ENCODE measurements at regions not wholly inside any gene's neighbourhood (a gene's known extent, or its start where the extent isn't known, plus 50 kb on each side); places are given as distances from the start of the nearest gene placed in this dataset.

DNA sequence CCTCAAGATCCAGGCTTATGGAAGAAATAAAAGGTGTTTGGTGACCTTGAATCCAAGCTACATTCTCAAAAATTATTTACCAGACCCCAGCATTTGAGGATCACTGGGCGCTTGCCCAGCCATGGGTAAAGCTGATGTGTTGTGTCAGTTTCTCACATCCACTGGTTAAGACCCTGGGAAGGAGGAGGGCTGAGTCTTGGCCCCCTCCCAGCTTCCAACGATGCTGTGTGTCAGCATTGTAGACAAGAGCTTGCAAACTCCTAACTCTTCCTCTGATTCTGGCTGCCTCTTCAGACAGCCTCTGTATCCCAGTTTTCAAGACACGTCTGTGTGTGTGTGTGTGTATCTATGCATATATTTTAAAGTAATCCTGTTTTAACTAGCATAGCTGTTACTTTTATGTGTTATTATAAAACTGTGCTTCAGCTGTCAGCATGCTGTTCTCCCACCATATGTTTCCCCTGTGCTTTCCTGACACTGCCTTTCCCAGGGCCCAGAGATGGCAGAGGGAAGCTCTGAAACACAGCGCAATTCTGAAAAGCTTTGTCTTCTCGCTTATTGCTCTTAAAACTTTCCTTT is 157.3 kb upstream of the LRRN1 start:
- Mint-ChIP-seq H3K27ac (no peak overlapping the region), H3K4me3 (no peak overlapping the region), H3K4me1 (peaks cover 4% of the 10 kb centered on the region), H3K27me3 (ENCODE audit: low read depth) (no peaks in the 10 kb centered on the region), H3K9me3 (no peaks in the 10 kb centered on the region), H3K36me3 (ENCODE audit: low read depth) (no peaks in the 10 kb centered on the region)
- TF ChIP-seq, protein P1, sequence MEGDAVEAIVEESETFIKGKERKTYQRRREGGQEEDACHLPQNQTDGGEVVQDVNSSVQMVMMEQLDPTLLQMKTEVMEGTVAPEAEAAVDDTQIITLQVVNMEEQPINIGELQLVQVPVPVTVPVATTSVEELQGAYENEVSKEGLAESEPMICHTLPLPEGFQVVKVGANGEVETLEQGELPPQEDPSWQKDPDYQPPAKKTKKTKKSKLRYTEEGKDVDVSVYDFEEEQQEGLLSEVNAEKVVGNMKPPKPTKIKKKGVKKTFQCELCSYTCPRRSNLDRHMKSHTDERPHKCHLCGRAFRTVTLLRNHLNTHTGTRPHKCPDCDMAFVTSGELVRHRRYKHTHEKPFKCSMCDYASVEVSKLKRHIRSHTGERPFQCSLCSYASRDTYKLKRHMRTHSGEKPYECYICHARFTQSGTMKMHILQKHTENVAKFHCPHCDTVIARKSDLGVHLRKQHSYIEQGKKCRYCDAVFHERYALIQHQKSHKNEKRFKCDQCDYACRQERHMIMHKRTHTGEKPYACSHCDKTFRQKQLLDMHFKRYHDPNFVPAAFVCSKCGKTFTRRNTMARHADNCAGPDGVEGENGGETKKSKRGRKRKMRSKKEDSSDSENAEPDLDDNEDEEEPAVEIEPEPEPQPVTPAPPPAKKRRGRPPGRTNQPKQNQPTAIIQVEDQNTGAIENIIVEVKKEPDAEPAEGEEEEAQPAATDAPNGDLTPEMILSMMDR (IDR thresholded peaks at IDR 0.05; ENCODE audit: unreplicated experiment in 3 of 3) = no peak

DNA sequence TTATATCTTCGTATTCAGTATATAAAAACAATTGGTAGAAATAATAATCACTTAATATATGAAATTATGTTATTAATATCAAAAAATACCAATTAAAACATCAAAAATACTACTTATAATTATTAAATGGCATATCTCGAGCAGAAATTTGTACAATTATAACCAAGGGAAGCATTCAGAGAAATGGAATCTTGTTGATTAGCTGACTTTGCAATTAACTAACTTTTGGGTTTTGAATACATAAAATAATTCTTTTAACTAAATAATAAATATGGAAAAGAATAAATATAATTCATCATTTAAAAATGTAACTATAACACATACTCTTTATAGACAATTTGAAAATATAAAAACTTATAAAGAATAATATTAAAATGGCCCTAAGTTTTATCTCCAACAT is 160.2 kb upstream of the LRRN1 start:
- peaks cover 4% of the 10 kb centered on the region for H3K4me1 Mint-ChIP-seq
- no peak overlapping the region for H3K27ac Mint-ChIP-seq
- H3K4me3 Mint-ChIP-seq = no peak overlapping the region
- no peaks in the 10 kb centered on the region for H3K9me3 Mint-ChIP-seq
- TF ChIP-seq, protein P1 (IDR thresholded peaks at IDR 0.05; ENCODE audit: unreplicated experiment in 3 of 3) = no peak
- H3K27me3 Mint-ChIP-seq (ENCODE audit: low read depth) = no peaks in the 10 kb centered on the region
- no peaks in the 10 kb centered on the region for H3K36me3 Mint-ChIP-seq (ENCODE audit: low read depth)

DNA sequence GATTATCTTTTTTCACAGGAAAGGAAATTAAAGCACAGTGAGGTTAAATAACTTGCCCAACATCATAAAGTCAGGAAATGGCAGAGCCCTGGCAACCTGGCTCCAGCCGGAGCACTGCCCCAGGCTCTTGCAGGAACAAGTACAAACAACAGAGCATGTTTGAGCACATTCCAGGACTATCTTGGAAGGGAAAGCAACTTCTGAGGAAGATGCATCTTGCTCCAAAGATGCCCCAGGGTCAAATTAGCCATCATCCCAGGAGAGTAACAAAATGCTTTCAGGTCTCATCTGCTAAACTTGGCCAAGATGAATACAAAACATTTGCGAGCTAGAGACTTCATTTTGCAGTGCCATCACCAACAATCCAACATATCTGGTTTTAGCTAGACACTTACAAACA is 162.4 kb upstream of the LRRN1 start:
- Mint-ChIP-seq H3K9me3 (no peaks in the 10 kb centered on the region), H3K27me3 (ENCODE audit: low read depth) (peaks cover 4% of the 10 kb centered on the region), H3K4me3 (no peak overlapping the region), H3K4me1 (no peaks in the 10 kb centered on the region), H3K27ac (no peak overlapping the region), H3K36me3 (ENCODE audit: low read depth) (no peaks in the 10 kb centered on the region)
- TF ChIP-seq, protein P1 (IDR thresholded peaks at IDR 0.05; ENCODE audit: unreplicated experiment in 3 of 3) = no peak

DNA sequence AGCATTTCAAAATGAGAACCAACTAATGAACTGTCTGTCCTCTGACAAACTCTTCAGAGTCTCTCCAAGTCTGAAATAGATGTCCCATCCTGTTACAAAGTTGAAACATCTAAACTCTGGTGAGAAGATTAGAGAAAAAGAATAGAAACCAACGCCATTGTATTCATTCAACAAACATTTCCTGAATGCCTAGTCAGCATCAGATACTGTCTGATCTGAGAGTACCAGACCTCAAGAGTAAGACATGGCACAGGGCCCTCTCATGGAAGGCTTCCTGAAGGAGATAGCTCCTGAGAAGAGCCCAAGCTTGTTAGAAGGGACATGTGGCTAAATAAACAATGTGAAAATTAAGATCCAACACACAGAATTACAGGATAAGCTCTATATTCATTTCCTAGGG is 164.1 kb upstream of the LRRN1 start:
- Mint-ChIP-seq H3K27me3 (ENCODE audit: low read depth) (peaks cover 4% of the 10 kb centered on the region), H3K4me1 (peaks cover 9% of the 10 kb centered on the region), H3K9me3 (no peaks in the 10 kb centered on the region), H3K4me3 (no peak overlapping the region), H3K27ac (no peak overlapping the region), H3K36me3 (ENCODE audit: low read depth) (no peaks in the 10 kb centered on the region)
- TF ChIP-seq, protein P1 (IDR thresholded peaks at IDR 0.05; ENCODE audit: unreplicated experiment in 3 of 3) = no peak

DNA sequence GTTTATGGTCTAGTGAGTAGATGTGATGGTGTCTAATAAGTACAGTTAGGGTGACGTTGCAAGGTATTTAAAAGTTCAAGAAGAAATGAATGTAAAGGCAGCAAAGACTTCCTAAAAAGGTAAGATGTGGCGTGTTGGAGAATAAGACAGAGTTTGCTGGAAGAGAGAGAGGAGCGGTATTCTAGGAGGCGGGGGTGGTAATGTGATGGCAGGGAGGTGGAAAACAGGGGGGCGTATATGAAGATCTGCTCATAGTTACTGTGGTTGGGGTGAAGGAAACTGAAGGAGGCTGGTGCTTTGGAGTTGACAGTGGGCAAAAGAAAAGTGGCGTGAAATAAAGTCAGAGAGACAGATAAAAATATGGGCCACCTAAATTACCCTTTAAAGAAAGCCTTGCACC is 164.9 kb upstream of the LRRN1 start:
- Mint-ChIP-seq H3K27me3 (ENCODE audit: low read depth) (peaks cover 8% of the 10 kb centered on the region), H3K9me3 (no peaks in the 10 kb centered on the region), H3K36me3 (ENCODE audit: low read depth) (no peaks in the 10 kb centered on the region), H3K4me1 (peaks cover 9% of the 10 kb centered on the region), H3K4me3 (no peak overlapping the region), H3K27ac (no peak overlapping the region)
- TF ChIP-seq, protein P1 (IDR thresholded peaks at IDR 0.05; ENCODE audit: unreplicated experiment in 3 of 3) = no peak

DNA sequence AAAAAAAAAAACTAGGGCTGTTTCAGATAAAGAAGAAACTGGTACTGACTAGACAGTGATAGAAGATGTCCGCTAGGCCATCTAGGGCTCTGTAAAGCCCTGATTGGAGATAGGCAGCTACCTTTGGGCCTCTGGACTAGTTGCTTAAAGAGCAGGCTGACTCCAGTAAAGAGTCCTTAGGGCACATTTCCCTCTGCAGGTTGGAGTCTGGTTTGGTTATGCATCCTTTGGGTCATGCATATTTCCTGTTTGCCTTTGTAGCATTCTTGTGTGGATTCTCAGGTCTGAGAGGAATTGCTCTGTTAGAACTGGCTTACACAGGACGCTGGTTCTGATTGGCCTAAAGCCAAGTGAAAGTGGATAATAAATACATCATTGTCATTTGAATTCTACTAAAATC is 165.5 kb upstream of the LRRN1 start:
- Mint-ChIP-seq H3K4me3 (no peak overlapping the region), H3K27me3 (ENCODE audit: low read depth) (peaks cover 8% of the 10 kb centered on the region), H3K9me3 (no peaks in the 10 kb centered on the region), H3K27ac (no peak overlapping the region), H3K4me1 (peaks cover 9% of the 10 kb centered on the region), H3K36me3 (ENCODE audit: low read depth) (no peaks in the 10 kb centered on the region)
- TF ChIP-seq, protein P1 (IDR thresholded peaks at IDR 0.05; ENCODE audit: unreplicated experiment in 3 of 3) = no peak
